Mucosa of stomach (tissue), 1 donor: ENCODE measurements at regions not wholly inside any gene's neighbourhood (a gene's known extent, or its start where the extent isn't known, plus 50 kb on each side); places are given as distances from the start of the nearest gene placed in this dataset.

ENCODE experiments used
- H3K27me3 ChIP-seq: one replicate; pipeline ENCODE4 v1.7.0; 2013; ENCODE audit warnings: mild to moderate bottlenecking, low read length; ENCODE audit not compliant: control insufficient read depth, insufficient read depth
- H3K36me3 ChIP-seq: one replicate; pipeline ENCODE4 v1.7.0; 2013; ENCODE audit warnings: low read length; ENCODE audit not compliant: control insufficient read depth, insufficient read depth
- H3K4me1 ChIP-seq: one replicate; pipeline ENCODE4 v1.7.0; 2013; ENCODE audit warnings: mild to moderate bottlenecking, low read length; ENCODE audit not compliant: control insufficient read depth, insufficient read depth
- H3K4me3 ChIP-seq: one replicate; pipeline ENCODE4 v1.7.0; 2013; ENCODE audit warnings: low read length
- H3K9ac ChIP-seq: one replicate; pipeline ENCODE4 v1.7.0; 2013; ENCODE audit warnings: mild to moderate bottlenecking, low read length, moderate library complexity
- H3K9me3 ChIP-seq: one replicate; pipeline ENCODE4 v1.7.0; 2013; ENCODE audit warnings: mild to moderate bottlenecking, low read length, moderate library complexity; ENCODE audit not compliant: control insufficient read depth
- donor health status: Pancreatic carcinoma.

- Histone ChIP-seq H3K36me3 (no peaks in the 10 kb centered on the region), H3K4me1 (peaks cover 35% of the 10 kb centered on the region), H3K4me3 (no peak overlapping the region), H3K9ac (peak overlapping the region; percentile 25), H3K27me3 (no peaks in the 10 kb centered on the region), H3K9me3 (no peaks in the 10 kb centered on the region)
These were observed 105.5 kb upstream of the GLI2 start for GRCh38 chr2:120630031-120630701.

GRCh38 chr2:120631236-120631635 is 104.4 kb upstream of the GLI2 start:
- no peak overlapping the region for H3K9ac ChIP-seq
- peaks cover 24% of the 10 kb centered on the region for H3K4me1 ChIP-seq
- no peaks in the 10 kb centered on the region for H3K27me3 ChIP-seq
- H3K9me3 ChIP-seq = no peaks in the 10 kb centered on the region
- no peak overlapping the region for H3K4me3 ChIP-seq
- H3K36me3 ChIP-seq = no peaks in the 10 kb centered on the region

- Histone ChIP-seq H3K4me3 (no peak overlapping the region), H3K9ac (no peak overlapping the region), H3K4me1 (peaks cover 19% of the 10 kb centered on the region), H3K27me3 (no peaks in the 10 kb centered on the region), H3K9me3 (no peaks in the 10 kb centered on the region), H3K36me3 (no peaks in the 10 kb centered on the region)
These were observed 103.9 kb upstream of the GLI2 start for GRCh38 chr2:120631724-120632123.

GRCh38 chr2:120632796-120633646 is 102.6 kb upstream of the GLI2 start:
- H3K9ac ChIP-seq = no peak overlapping the region
- no peak overlapping the region for H3K4me3 ChIP-seq
- H3K9me3 ChIP-seq = no peaks in the 10 kb centered on the region
- H3K36me3 ChIP-seq = no peaks in the 10 kb centered on the region
- no peaks in the 10 kb centered on the region for H3K27me3 ChIP-seq
- H3K4me1 ChIP-seq = peaks cover 13% of the 10 kb centered on the region

GRCh38 chr2:120634533-120634932 is 101.1 kb upstream of the GLI2 start:
- H3K9me3 ChIP-seq = no peaks in the 10 kb centered on the region
- no peaks in the 10 kb centered on the region for H3K27me3 ChIP-seq
- H3K9ac ChIP-seq = no peak overlapping the region
- H3K4me3 ChIP-seq = no peak overlapping the region
- no peaks in the 10 kb centered on the region for H3K36me3 ChIP-seq
- peaks cover 13% of the 10 kb centered on the region for H3K4me1 ChIP-seq

GRCh38 chr2:120635146-120635545 is 100.5 kb upstream of the GLI2 start:
- no peaks in the 10 kb centered on the region for H3K27me3 ChIP-seq
- H3K9ac ChIP-seq = no peak overlapping the region
- peaks cover 6% of the 10 kb centered on the region for H3K4me1 ChIP-seq
- no peak overlapping the region for H3K4me3 ChIP-seq
- no peaks in the 10 kb centered on the region for H3K36me3 ChIP-seq
- no peaks in the 10 kb centered on the region for H3K9me3 ChIP-seq

GRCh38 chr2:120637847-120638246 is 97.8 kb upstream of the GLI2 start:
- Histone ChIP-seq H3K36me3 (no peaks in the 10 kb centered on the region), H3K9me3 (no peaks in the 10 kb centered on the region), H3K4me1 (no peaks in the 10 kb centered on the region), H3K4me3 (no peak overlapping the region), H3K27me3 (no peaks in the 10 kb centered on the region), H3K9ac (no peak overlapping the region)

- no peaks in the 10 kb centered on the region for H3K4me1 ChIP-seq
- no peaks in the 10 kb centered on the region for H3K9me3 ChIP-seq
- no peak overlapping the region for H3K4me3 ChIP-seq
- H3K9ac ChIP-seq = no peak overlapping the region
- no peaks in the 10 kb centered on the region for H3K27me3 ChIP-seq
- no peaks in the 10 kb centered on the region for H3K36me3 ChIP-seq
These were observed 97.2 kb upstream of the GLI2 start for GRCh38 chr2:120638450-120638849.

GRCh38 chr2:120641366-120641771 is 94.3 kb upstream of the GLI2 start:
- Histone ChIP-seq H3K4me1 (no peaks in the 10 kb centered on the region), H3K9me3 (no peaks in the 10 kb centered on the region), H3K36me3 (no peaks in the 10 kb centered on the region), H3K9ac (no peak overlapping the region), H3K27me3 (no peaks in the 10 kb centered on the region), H3K4me3 (no peak overlapping the region)

GRCh38 chr2:120642646-120643045 is 93.0 kb upstream of the GLI2 start:
- H3K4me3 ChIP-seq = no peak overlapping the region
- no peaks in the 10 kb centered on the region for H3K4me1 ChIP-seq

GRCh38 chr2:120646994-120647393 is 88.7 kb upstream of the GLI2 start:
- no peak overlapping the region for H3K9ac ChIP-seq
- H3K4me3 ChIP-seq = no peak overlapping the region
- peaks cover 3% of the 10 kb centered on the region for H3K9me3 ChIP-seq
- H3K27me3 ChIP-seq = no peaks in the 10 kb centered on the region
- no peaks in the 10 kb centered on the region for H3K36me3 ChIP-seq
- H3K4me1 ChIP-seq = no peaks in the 10 kb centered on the region

More at GRCh38 chr2:120642646-120643045, 93.0 kb upstream of the GLI2 start:
- Histone ChIP-seq H3K36me3 (no peaks in the 10 kb centered on the region), H3K9me3 (no peaks in the 10 kb centered on the region), H3K9ac (no peak overlapping the region), H3K27me3 (no peaks in the 10 kb centered on the region)

- Histone ChIP-seq H3K27me3 (no peaks in the 10 kb centered on the region), H3K4me3 (no peak overlapping the region), H3K9ac (no peak overlapping the region), H3K4me1 (no peaks in the 10 kb centered on the region), H3K9me3 (peaks cover 3% of the 10 kb centered on the region), H3K36me3 (no peaks in the 10 kb centered on the region)
These were observed 88.2 kb upstream of the GLI2 start for GRCh38 chr2:120647487-120647886.
